Endothelial cell of umbilical vein (primary cell): ENCODE measurements at regions not wholly inside any gene's neighbourhood (a gene's known extent, or its start where the extent isn't known, plus 50 kb on each side); places are given as distances from the start of the nearest gene placed in this dataset.

Experiments
- BruUV-seq: library from RNA; stranded (reverse); fragments of 400-500 nt; replicated peaks from 2 replicates; lab custom pipeline; 2021; lab: Mats Ljungman, UMichigan
- CTCF ChIA-PET: fragments of 300-600, 350-600 bp; sonication (Branson Sonifier 250); formaldehyde crosslinking; loops from one replicate; lab custom pipeline; 2021; ENCODE audit warnings: antibody characterized with exemption, inconsistent platforms; lab: Charles Lee
- POLR2A ChIA-PET: fragments of 300-600, 350-600 bp; sonication (Branson Sonifier 250); formaldehyde crosslinking; loops from one replicate; lab custom pipeline; 2021; ENCODE audit warnings: antibody characterized with exemption, inconsistent platforms; lab: Charles Lee
- DNase-seq: peaks from one replicate; pipeline ENCODE4 v3.0.0-alpha.2; 2011; ENCODE audit warnings: low read depth, low spot score
- FAIRE-seq: peaks from 2 replicates; lab custom pipeline; 2011; peaks lifted over from hg19 to GRCh38; lab: Jason Lieb, UNC
- H2AFZ ChIP-seq: 2 replicates; pipeline ENCODE4 v1.6.0; 2012; ENCODE audit warnings: low read depth, low read length, control low read depth, inconsistent platforms
- H3K27ac ChIP-seq: 2 replicates; pipeline ENCODE4 v1.5.1; 2011; ENCODE audit warnings: low read depth, mild to moderate bottlenecking, control low read depth, low read length, moderate library complexity; ENCODE audit not compliant: insufficient read depth
- H3K27me3 ChIP-seq, 2 experiments: 2 replicates each; pipeline versions ENCODE4 v1.6.0 to v1.6.1; 2011; ENCODE audit warnings: low read length in 2 of 2, mixed read lengths in 1 of 2; ENCODE audit not compliant: control insufficient read depth in 2 of 2, insufficient read depth in 2 of 2
- H3K36me3 ChIP-seq, 2 experiments: 2 replicates in 1 of 2; 3 replicates in 1 of 2; pipeline ENCODE4 v1.5.1; 2011; ENCODE audit warnings: low read length in 2 of 2, mild to moderate bottlenecking in 1 of 2, moderate library complexity in 1 of 2; ENCODE audit not compliant: control insufficient read depth in 2 of 2, insufficient read depth in 2 of 2; ENCODE audit errors: extremely low read depth in 1 of 2
- H3K4me1 ChIP-seq: 3 replicates; pipeline ENCODE4 v1.5.1; 2011; ENCODE audit warnings: mild to moderate bottlenecking, low read length; ENCODE audit not compliant: control insufficient read depth, insufficient read depth; ENCODE audit errors: extremely low read depth
- H3K4me2 ChIP-seq: 2 replicates; pipeline ENCODE4 v1.6.1; 2011; ENCODE audit warnings: low read length, control low read depth, mixed read lengths; ENCODE audit not compliant: insufficient read depth
- H3K4me3 ChIP-seq, 3 experiments: fragments of 200-600 bp in 1 of 3; sonication (generic), shearing (Covaris generic) in 1 of 3; replicated peaks in 1 of 3; 2 replicates each; pipeline ENCODE4 v1.5.1; 2011 to 2016; ENCODE audit warnings: control low read depth in 3 of 3, low read length in 3 of 3, mild to moderate bottlenecking in 2 of 3, inconsistent platforms in 1 of 3, low read depth in 1 of 3, moderate library complexity in 1 of 3; ENCODE audit not compliant: insufficient read depth in 1 of 3
- H3K79me2 ChIP-seq: 2 replicates; pipeline ENCODE4 v1.6.0; 2012; ENCODE audit warnings: low read length, inconsistent platforms; ENCODE audit not compliant: control insufficient read depth, insufficient read depth
- H3K9ac ChIP-seq: replicated peaks from 2 replicates; pipeline ENCODE3; 2011; ENCODE audit warnings: low read length, control low read depth; ENCODE audit not compliant: insufficient read depth; ENCODE audit errors: extremely low read depth
- H3K9me1 ChIP-seq: replicated peaks from 3 replicates; pipeline ENCODE4 v1.6.0; 2011; ENCODE audit warnings: mild to moderate bottlenecking, low read length; ENCODE audit not compliant: control insufficient read depth, insufficient read depth; ENCODE audit errors: extremely low read depth
- H3K9me3 ChIP-seq: replicated peaks from 2 replicates; pipeline ENCODE4 v1.5.1; 2012; ENCODE audit warnings: low read length, inconsistent platforms; ENCODE audit not compliant: control insufficient read depth, insufficient read depth
- H4K20me1 ChIP-seq: replicated peaks from 2 replicates; pipeline ENCODE3; 2011; ENCODE audit warnings: mild to moderate bottlenecking, low read length; ENCODE audit not compliant: control insufficient read depth, insufficient read depth; ENCODE audit errors: extremely low read depth
- CTCF ChIP-seq, 2 donors: IDR thresholded peaks; 1 replicate in 1 of 2; 2 replicates in 1 of 2; pipeline ENCODE4 v1.5.1; 2011; ENCODE audit warnings: low read length in 2 of 2, mild to moderate bottlenecking in 2 of 2, moderate library complexity in 2 of 2, control low read depth in 1 of 2, inconsistent platforms in 1 of 2, low read depth in 1 of 2; ENCODE audit not compliant: insufficient read depth in 1 of 2; ENCODE audit errors: extremely low read depth in 1 of 2
- EZH2 ChIP-seq: IDR thresholded peaks from 2 replicates; pipeline ENCODE4 v1.6.1; 2012; ENCODE audit warnings: borderline replicate concordance, low read depth, mild to moderate bottlenecking, moderate library complexity, low read length, inconsistent platforms; ENCODE audit not compliant: severe bottlenecking
- FOS ChIP-seq: IDR thresholded peaks from 2 replicates; pipeline ENCODE4 v1.6.1; 2011; ENCODE audit warnings: mild to moderate bottlenecking, low read length, moderate library complexity, borderline replicate concordance; ENCODE audit not compliant: insufficient read depth
- MYC ChIP-seq: IDR thresholded peaks from one replicate; pipeline ENCODE4 v1.6.1; 2011; ENCODE audit warnings: mild to moderate bottlenecking, low read depth, low read length
- POLR2A ChIP-seq: IDR thresholded peaks from 2 replicates; pipeline ENCODE4 v1.6.1; 2012; ENCODE audit warnings: low read depth, mild to moderate bottlenecking, control low read depth, low read length
- POLR2AphosphoS5 ChIP-seq: IDR thresholded peaks from 2 replicates; pipeline ENCODE4 v1.6.1; 2012; ENCODE audit warnings: low read depth, mild to moderate bottlenecking, control low read depth, low read length, moderate library complexity; ENCODE audit not compliant: insufficient read depth
- dilution Hi-C: fragments of 300-500 bp; cut with MboI; formaldehyde crosslinking; loops from one replicate; pipeline ENCODE4 v1.15.0; 2019; ENCODE audit warnings: low sequenced_read_pairs; ENCODE audit not compliant: extremely low pct_ligation_motif_present
- intact Hi-C: fragments of 100-400 bp; cut with micrococcal nuclease; formaldehyde crosslinking; loops from one replicate; pipeline ENCODE4 v1.10.0; 2022

- no peak for DNase-seq
- Histone ChIP-seq H3K9me1 (no peaks in the 10 kb centered on the region), H3K79me2 (no peaks in the 10 kb centered on the region), H3K27ac (no peak overlapping the region), H4K20me1 (no peaks in the 10 kb centered on the region), H3K4me2 (no peak overlapping the region), H3K36me3 (no peaks in the 10 kb centered on the region), H3K9me3 (no peaks in the 10 kb centered on the region), H3K9ac (no peak overlapping the region), H3K4me3 (no peak overlapping the region), H2AFZ (no peak overlapping the region), H3K27me3 (no peaks in the 10 kb centered on the region), H3K4me1 (peaks cover 3% of the 10 kb centered on the region)
- no TSS peak for BruUV-seq
- FAIRE-seq = no peak
- intact Hi-C loops (no loop called here), dilution Hi-C loops (no loop called here)
- no peak for TF ChIP-seq MYC
- no peak for TF ChIP-seq POLR2AphosphoS5
- TF ChIP-seq FOS = no peak
- TF ChIP-seq CTCF (IDR thresholded peaks at IDR 0.05; ENCODE audit: extremely low read depth in 1 of 2, insufficient read depth in 1 of 2, low read depth in 1 of 2, low read length in 2 of 2) = no peak
- TF ChIP-seq EZH2 = no peak
- no peak for TF ChIP-seq POLR2A
- ChIA-PET POLR2A (no interaction called here), CTCF (interaction anchor here (1.0 kb wide), 1 partner anchor 37 kb away, joined by 3 read pairs; no protein-coding TSS in a partner anchor)
These were observed 391.2 kb upstream of the NECTIN3 start for GRCh38 chr3:110680450-110680849.

GRCh38 chr3:110684466-110684865 is 387.1 kb upstream of the NECTIN3 start:
- Histone ChIP-seq H3K27ac (no peak overlapping the region), H3K4me3 (no peak overlapping the region), H3K4me1 (peaks cover 9% of the 10 kb centered on the region), H3K79me2 (no peaks in the 10 kb centered on the region), H3K9me3 (no peaks in the 10 kb centered on the region), H3K9me1 (no peaks in the 10 kb centered on the region), H3K9ac (no peak overlapping the region), H2AFZ (no peak overlapping the region), H4K20me1 (no peaks in the 10 kb centered on the region), H3K4me2 (no peak overlapping the region), H3K36me3 (no peaks in the 10 kb centered on the region), H3K27me3 (no peaks in the 10 kb centered on the region)
- POLR2A ChIA-PET = no interaction called here
- FAIRE-seq (no peak), DNase-seq (peak; percentile 15)
- intact Hi-C loops = no loop called here
- no TSS peak for BruUV-seq
- TF ChIP-seq FOS (peak; percentile 39), MYC (no peak)
- CTCF ChIA-PET = interaction anchor here (0.7 kb wide), 1 partner anchor 33 kb away, joined by 3 read pairs; no protein-coding TSS in a partner anchor
- dilution Hi-C loops = no loop called here
